Astrocyte (in vitro differentiated cells and primary cell): ENCODE measurements at regions not wholly inside any gene's neighbourhood (a gene's known extent, or its start where the extent isn't known, plus 50 kb on each side); places are given as distances from the start of the nearest gene placed in this dataset.
"Not testable (repeated sequence)": the region's sequence is repeated elsewhere in the genome, so short reads cannot be mapped to it uniquely, and the experiment has no call there.

ENCODE experiments used
- DNase-seq: peaks from one replicate; pipeline ENCODE4 v3.0.0-alpha.2; 2010; ENCODE audit warnings: low read depth
- FAIRE-seq: peaks from 2 replicates; lab custom pipeline; 2011; peaks lifted over from hg19 to GRCh38; lab: Jason Lieb, UNC
- H2AFZ ChIP-seq: 2 replicates; pipeline ENCODE4 v1.6.0; 2012; ENCODE audit warnings: low read depth, low read length, inconsistent platforms
- H3K27ac ChIP-seq: 2 replicates; pipeline ENCODE4 v1.5.1; 2011; ENCODE audit warnings: low read depth, low read length, inconsistent platforms
- H3K27me3 ChIP-seq: 2 replicates; pipeline ENCODE4 v1.6.0; 2011; ENCODE audit warnings: low read length, inconsistent platforms; ENCODE audit not compliant: insufficient read depth
- H3K36me3 ChIP-seq: 2 replicates; pipeline ENCODE4 v1.5.1; 2011; ENCODE audit warnings: low read length, inconsistent platforms; ENCODE audit not compliant: insufficient read depth
- H3K4me1 ChIP-seq: 2 replicates; pipeline ENCODE4 v1.5.1; 2011; ENCODE audit warnings: low read length, inconsistent platforms; ENCODE audit not compliant: insufficient read depth
- H3K4me2 ChIP-seq: 2 replicates; pipeline ENCODE4 v1.6.0; 2012; ENCODE audit warnings: low read length, inconsistent platforms
- H3K4me3 ChIP-seq: 2 replicates; pipeline ENCODE4 v1.5.1; 2011; ENCODE audit warnings: low read depth, mild to moderate bottlenecking, low read length, inconsistent platforms; ENCODE audit not compliant: insufficient read depth
- H3K79me2 ChIP-seq: 2 replicates; pipeline ENCODE4 v1.6.0; 2012; ENCODE audit warnings: mild to moderate bottlenecking, low read length, inconsistent platforms; ENCODE audit not compliant: insufficient read depth
- H3K9ac ChIP-seq: 2 replicates; pipeline ENCODE4 v1.6.0; 2012; ENCODE audit warnings: mild to moderate bottlenecking, low read length, inconsistent platforms
- H3K9me3 ChIP-seq: 2 replicates; pipeline ENCODE4 v1.5.1; 2012; ENCODE audit warnings: low read depth, mild to moderate bottlenecking, low read length, inconsistent platforms; ENCODE audit not compliant: insufficient read depth
- H4K20me1 ChIP-seq: 2 replicates; pipeline ENCODE4 v1.6.0; 2012; ENCODE audit warnings: low read length, inconsistent platforms; ENCODE audit not compliant: insufficient read depth
- H3K27ac Mint-ChIP-seq: one replicate; pipeline ENCODE4 v1.8.0; 2021; ENCODE audit warnings: mild to moderate bottlenecking, mixed read lengths; ENCODE audit not compliant: unreplicated experiment
- H3K27me3 Mint-ChIP-seq: one replicate; pipeline ENCODE4 v1.8.0; 2021; ENCODE audit warnings: low read depth, mixed read lengths; ENCODE audit not compliant: unreplicated experiment
- H3K36me3 Mint-ChIP-seq: one replicate; pipeline ENCODE4 v1.8.0; 2021; ENCODE audit warnings: low read depth, mixed read lengths; ENCODE audit not compliant: unreplicated experiment
- H3K4me1 Mint-ChIP-seq: one replicate; pipeline ENCODE4 v1.8.0; 2021; ENCODE audit warnings: low read depth, mixed read lengths; ENCODE audit not compliant: unreplicated experiment
- H3K4me3 Mint-ChIP-seq: one replicate; pipeline ENCODE4 v1.8.0; 2021; ENCODE audit warnings: mild to moderate bottlenecking, moderate library complexity, mixed read lengths; ENCODE audit not compliant: unreplicated experiment
- H3K9me3 Mint-ChIP-seq: one replicate; pipeline ENCODE4 v1.8.0; 2021; ENCODE audit warnings: mild to moderate bottlenecking, mixed read lengths; ENCODE audit not compliant: unreplicated experiment
- CTCF ChIP-seq: IDR thresholded peaks from 2 replicates; pipeline ENCODE4 v1.5.1; 2011; ENCODE audit warnings: low read depth, mild to moderate bottlenecking, inconsistent platforms, low read length, moderate library complexity; ENCODE audit not compliant: insufficient read depth
- EZH2 ChIP-seq: IDR thresholded peaks from 2 replicates; pipeline ENCODE4 v1.6.1; 2012; ENCODE audit warnings: mild to moderate bottlenecking, low read length, inconsistent platforms; ENCODE audit not compliant: insufficient read depth

GRCh38 chr3:81868597-81868996 is 107.2 kb upstream of the GBE1 start:
- Histone ChIP-seq H2AFZ (no peak overlapping the region), H3K4me1 (no peaks in the 10 kb centered on the region), H3K27me3 (no peaks in the 10 kb centered on the region), H3K36me3 (no peaks in the 10 kb centered on the region), H3K27ac (no peak overlapping the region), H3K9me3 (no peaks in the 10 kb centered on the region), H4K20me1 (no peaks in the 10 kb centered on the region), H3K79me2 (no peaks in the 10 kb centered on the region), H3K4me3 (no peak overlapping the region), H3K4me2 (no peak overlapping the region), H3K9ac (no peak overlapping the region)
- H3K4me1 Mint-ChIP-seq, result no peaks in the 10 kb centered on the region
- TF ChIP-seq EZH2 (no peak), CTCF (no peak)
- no peaks in the 10 kb centered on the region for H3K9me3 Mint-ChIP-seq
- DNase-seq, result no peak
- H3K27ac Mint-ChIP-seq, result no peak overlapping the region
- FAIRE-seq, result no peak
- H3K4me3 Mint-ChIP-seq, result no peak overlapping the region
- no peaks in the 10 kb centered on the region for H3K27me3 Mint-ChIP-seq
- H3K36me3 Mint-ChIP-seq, result no peaks in the 10 kb centered on the region

GRCh38 chr3:81867875-81868274 is 106.4 kb upstream of the GBE1 start:
- no peak for TF ChIP-seq EZH2
- TF ChIP-seq CTCF, result no peak
- H4K20me1 ChIP-seq, result no peaks in the 10 kb centered on the region
- H3K36me3 ChIP-seq, result no peaks in the 10 kb centered on the region
- no peaks in the 10 kb centered on the region for H3K79me2 ChIP-seq
- Mint-ChIP-seq H3K4me3 (no peak overlapping the region), H3K4me1 (no peaks in the 10 kb centered on the region), H3K27me3 (no peaks in the 10 kb centered on the region), H3K36me3 (no peaks in the 10 kb centered on the region), H3K9me3 (no peaks in the 10 kb centered on the region), H3K27ac (no peak overlapping the region)
- H2AFZ ChIP-seq, result no peak overlapping the region
- H3K9ac ChIP-seq, result no peak overlapping the region
- H3K4me2 ChIP-seq, result no peak overlapping the region
- H3K27ac ChIP-seq, result no peak overlapping the region
- FAIRE-seq (no peak), DNase-seq (no peak)
- no peaks in the 10 kb centered on the region for H3K4me1 ChIP-seq
- no peaks in the 10 kb centered on the region for H3K9me3 ChIP-seq
- H3K27me3 ChIP-seq, result no peaks in the 10 kb centered on the region
- no peak overlapping the region for H3K4me3 ChIP-seq

- not testable (repeated sequence) for H3K4me2 ChIP-seq, H3K4me1 ChIP-seq, FAIRE-seq, H3K79me2 ChIP-seq, H3K36me3 Mint-ChIP-seq, H4K20me1 ChIP-seq, H3K9me3 ChIP-seq, DNase-seq, H3K27me3 ChIP-seq, H3K9me3 Mint-ChIP-seq, H3K27ac Mint-ChIP-seq, H3K4me1 Mint-ChIP-seq, H3K27me3 Mint-ChIP-seq, H3K4me3 Mint-ChIP-seq, H3K27ac ChIP-seq, H3K36me3 ChIP-seq, H2AFZ ChIP-seq, H3K4me3 ChIP-seq, H3K9ac ChIP-seq
Observed at GRCh38 chr3:81865164-81865563, 103.7 kb upstream of the GBE1 start.
